GM12873 (cell line): ENCODE measurements at regions not wholly inside any gene's neighbourhood (a gene's known extent, or its start where the extent isn't known, plus 50 kb on each side); places are given as distances from the start of the nearest gene placed in this dataset.

Experiments
- TF ChIP-seq, protein P1 (sequence below): IDR thresholded peaks from 2 replicates; pipeline ENCODE4 v1.5.1; 2012; ENCODE audit warnings: low read depth, mild to moderate bottlenecking, moderate library complexity, low read length, control low read depth; ENCODE audit not compliant: insufficient read depth; ENCODE audit errors: missing control alignments

DNA sequence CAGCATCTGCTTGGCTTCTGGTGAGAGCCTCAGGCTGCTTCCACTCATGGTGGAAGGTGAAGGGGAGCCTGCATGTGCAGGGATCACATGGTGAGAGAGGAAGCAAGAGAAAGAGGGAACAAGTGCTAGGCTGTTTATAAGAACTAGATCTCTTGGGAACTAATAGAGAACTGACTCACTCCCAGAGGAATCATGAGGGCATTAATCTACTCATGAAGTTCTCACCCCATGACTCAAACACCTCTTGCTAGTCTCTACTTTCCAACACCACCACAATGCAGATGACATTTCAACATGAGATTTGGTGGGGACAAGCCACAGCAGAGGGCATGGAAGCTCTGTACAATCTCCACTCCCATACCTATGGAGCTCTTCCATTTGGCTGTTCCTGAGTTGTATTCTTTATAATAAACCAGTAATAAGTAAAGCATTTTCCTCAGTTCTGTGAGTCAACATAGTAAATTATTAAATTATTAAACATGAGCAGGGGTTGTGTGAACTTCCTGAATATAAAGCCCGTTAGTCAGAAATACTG lies 524.1 kb upstream of the NRSN1 start:
- TF ChIP-seq, protein P1, sequence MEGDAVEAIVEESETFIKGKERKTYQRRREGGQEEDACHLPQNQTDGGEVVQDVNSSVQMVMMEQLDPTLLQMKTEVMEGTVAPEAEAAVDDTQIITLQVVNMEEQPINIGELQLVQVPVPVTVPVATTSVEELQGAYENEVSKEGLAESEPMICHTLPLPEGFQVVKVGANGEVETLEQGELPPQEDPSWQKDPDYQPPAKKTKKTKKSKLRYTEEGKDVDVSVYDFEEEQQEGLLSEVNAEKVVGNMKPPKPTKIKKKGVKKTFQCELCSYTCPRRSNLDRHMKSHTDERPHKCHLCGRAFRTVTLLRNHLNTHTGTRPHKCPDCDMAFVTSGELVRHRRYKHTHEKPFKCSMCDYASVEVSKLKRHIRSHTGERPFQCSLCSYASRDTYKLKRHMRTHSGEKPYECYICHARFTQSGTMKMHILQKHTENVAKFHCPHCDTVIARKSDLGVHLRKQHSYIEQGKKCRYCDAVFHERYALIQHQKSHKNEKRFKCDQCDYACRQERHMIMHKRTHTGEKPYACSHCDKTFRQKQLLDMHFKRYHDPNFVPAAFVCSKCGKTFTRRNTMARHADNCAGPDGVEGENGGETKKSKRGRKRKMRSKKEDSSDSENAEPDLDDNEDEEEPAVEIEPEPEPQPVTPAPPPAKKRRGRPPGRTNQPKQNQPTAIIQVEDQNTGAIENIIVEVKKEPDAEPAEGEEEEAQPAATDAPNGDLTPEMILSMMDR, result no peak

DNA sequence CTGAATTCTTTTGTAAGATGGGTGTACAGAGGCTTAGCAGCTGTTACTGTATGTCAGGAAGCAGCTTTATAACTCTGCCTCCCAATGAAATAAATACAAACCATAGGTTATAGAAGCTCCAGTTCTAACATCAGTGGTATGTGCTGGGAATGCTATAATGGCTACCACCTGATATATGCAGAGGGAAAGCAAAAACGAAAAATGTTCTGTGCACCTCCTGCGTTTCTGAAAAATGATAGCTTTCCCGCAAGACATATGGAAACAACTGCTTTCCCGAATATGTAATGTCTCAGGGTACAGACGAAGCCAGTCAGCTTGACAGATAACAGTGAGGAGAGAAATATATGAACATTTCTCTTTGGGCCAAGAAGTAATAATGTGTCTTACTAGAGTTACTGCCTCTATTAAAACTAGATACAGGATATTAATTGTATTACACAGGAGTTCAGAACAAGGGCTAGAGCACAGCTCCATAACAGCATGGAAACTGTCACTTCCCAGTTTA lies 517.0 kb upstream of the NRSN1 start:
- TF ChIP-seq, protein P1, result no peak

DNA sequence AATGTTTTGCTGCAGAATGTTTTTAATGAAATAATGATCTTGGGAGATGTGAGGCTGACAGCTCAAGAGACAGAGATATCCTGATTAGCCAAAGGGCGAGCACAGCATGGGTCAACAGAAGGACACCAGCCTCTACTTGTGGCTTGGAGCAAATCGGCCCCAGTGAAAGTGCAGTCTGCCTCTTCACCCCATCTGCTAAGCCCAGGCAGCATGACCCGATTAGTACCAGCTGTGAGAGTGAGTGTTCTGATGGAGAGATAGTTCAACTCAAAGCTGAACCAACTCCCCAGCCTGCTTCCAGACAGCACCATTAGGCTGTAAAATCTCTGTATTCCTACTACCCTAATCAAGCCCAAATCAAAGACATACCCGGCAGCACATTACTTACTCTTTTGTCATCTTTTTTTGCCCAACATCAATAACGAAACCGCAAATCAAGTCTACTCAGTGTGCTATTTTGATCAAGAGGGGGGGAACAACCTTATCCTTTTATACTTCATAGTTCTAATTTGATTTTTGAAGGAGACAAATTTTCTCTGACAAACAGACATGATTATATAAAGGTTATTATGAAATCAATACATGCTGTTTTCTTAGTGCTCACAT lies 514.1 kb upstream of the NRSN1 start:
- TF ChIP-seq, protein P1, result no peak

DNA sequence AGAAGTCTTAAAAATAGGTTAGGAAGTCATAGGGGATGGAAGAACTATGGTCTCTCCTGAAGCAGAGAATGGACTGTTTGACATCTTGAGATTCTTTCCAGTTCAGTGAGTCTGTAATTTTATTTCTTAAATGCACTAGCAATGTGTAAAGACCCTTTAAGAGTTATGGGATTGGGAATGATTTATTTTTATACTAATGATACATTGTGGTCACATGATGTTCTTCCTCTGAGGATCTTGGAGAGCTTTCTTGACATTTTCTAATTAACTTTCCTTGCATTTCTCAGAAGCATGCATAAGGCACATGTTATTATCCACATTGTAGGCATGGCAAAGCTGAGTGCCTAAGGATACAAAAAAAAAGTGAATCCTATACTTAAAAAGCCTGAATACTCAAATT lies 507.6 kb upstream of the NRSN1 start:
- TF ChIP-seq, protein P1, result no peak

DNA sequence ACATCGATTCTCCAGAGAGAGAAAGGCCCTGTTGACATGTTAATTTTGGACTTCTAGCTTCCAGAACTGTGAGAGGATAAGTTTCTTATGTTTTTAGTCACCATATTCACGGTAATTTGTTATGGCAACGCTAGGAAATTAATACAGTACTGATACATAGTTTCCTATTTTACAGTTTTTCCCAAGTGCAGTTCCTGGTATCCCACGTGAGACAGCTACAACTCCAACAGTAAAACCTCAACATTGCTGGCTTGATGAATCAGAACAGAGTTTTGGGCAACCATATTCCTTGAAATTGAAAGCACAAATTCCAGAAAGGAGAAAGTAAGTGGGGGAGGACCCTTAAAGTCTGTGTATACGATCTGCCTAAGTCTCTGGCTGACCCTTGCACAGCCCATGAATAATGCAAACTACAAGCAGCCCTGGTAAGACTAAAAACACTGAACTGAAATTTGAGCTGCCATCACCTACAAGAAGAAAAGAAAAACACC lies 505.1 kb upstream of the NRSN1 start:
- TF ChIP-seq, protein P1, result no peak

DNA sequence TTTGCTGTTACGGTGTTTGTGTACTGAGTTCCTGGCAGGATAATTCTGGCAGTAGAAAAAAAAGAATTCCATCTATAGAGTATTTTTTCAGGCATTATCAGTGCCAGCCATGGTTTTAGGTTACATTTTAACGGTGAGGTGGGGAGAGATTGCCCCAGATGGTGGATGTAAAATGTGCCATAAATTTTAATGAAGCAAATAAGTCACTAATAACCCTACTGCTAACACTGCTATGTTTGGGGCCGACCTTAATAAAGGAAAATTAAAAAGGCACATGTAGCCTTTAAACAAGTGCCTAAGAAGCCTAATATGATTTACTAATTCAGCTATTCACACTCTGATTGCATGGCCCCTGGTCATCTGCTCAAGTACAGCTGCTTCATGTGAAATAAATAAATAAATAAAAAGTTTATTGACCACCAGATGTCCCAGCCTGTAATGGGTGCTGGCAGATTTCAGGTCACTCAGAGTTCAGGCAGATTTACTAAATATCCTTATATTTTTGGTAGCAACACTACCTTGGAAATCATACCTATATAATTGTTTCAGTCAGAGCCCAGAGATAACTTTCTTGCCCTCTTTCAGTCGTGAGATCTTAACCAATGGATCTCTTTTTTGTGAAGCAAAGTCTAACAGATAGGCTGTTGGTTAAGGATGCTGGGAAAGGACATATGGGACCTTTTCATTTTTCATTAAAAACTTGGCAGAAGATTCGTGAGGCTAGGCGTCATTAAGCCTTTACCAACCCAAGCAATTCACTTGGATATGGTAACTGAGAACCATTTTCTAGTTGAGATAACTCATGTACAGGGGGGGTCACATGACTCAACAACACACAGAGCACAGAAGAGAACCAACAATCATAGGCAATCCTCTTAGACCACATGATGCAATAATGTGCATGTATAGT lies 495.0 kb upstream of the NRSN1 start:
- TF ChIP-seq, protein P1, result no peak

DNA sequence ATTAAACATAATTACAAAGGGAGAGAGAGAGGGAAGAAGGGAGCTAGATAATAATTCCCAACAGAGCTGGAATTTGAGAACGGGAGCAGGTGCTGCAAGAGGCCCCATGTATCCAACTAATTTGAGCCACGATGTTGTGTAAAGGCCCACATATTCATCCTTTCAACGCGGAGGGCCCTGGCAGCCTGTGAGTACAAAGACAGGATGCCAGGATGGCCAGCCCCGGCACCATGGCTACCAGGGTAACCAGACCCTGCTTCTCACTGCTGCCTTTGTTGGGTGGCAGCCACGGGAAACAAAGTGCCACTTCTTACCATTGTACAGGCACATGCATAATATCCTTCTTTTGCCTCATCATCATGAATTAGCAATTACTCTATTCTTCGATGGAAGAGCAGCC lies 492.0 kb upstream of the NRSN1 start:
- TF ChIP-seq, protein P1, result no peak
